ENCODE measurements at regions not wholly inside any gene's neighbourhood (a gene's known extent, or its start where the extent isn't known, plus 50 kb on each side); places are given as distances from the start of the nearest gene placed in this dataset.
A peak's percentile ranks its signal among the peaks of the same experiment; 100 is the strongest.

GRCh38 chr19:30738047-30738446 is 365.9 kb downstream of the ZNF536 start:
- peaks cover 18% of the 10 kb centered on the region for H3K27me3 ChIP-seq (ENCODE audit: low read depth)

GRCh38 chr19:30734669-30735068 is 362.5 kb downstream of the ZNF536 start:
- no peak overlapping the region for H3K4me3 ChIP-seq
- H3K27me3 ChIP-seq (ENCODE audit: low read depth), result no peaks in the 10 kb centered on the region
- H3K36me3 ChIP-seq (replicated peaks), result no peaks in the 10 kb centered on the region
- no peak for DNase-seq (ENCODE audit: low spot score in 2 of 2)
- in situ Hi-C loops (cut with MboI; ENCODE audit: low sequenced_read_pairs), result no loop called here
- no peaks in the 10 kb centered on the region for H3K9me3 ChIP-seq
- H3K4me1 ChIP-seq, result no peaks in the 10 kb centered on the region

More at GRCh38 chr19:30738047-30738446, 365.9 kb downstream of the ZNF536 start:
- H3K4me3 ChIP-seq, result no peak overlapping the region
- no peaks in the 10 kb centered on the region for H3K4me1 ChIP-seq
- no peaks in the 10 kb centered on the region for H3K9me3 ChIP-seq
- DNase-seq (ENCODE audit: low spot score in 2 of 2), result no peak
- H3K36me3 ChIP-seq (replicated peaks), result no peaks in the 10 kb centered on the region
- in situ Hi-C loops (cut with MboI; ENCODE audit: low sequenced_read_pairs), result no loop called here

DNA sequence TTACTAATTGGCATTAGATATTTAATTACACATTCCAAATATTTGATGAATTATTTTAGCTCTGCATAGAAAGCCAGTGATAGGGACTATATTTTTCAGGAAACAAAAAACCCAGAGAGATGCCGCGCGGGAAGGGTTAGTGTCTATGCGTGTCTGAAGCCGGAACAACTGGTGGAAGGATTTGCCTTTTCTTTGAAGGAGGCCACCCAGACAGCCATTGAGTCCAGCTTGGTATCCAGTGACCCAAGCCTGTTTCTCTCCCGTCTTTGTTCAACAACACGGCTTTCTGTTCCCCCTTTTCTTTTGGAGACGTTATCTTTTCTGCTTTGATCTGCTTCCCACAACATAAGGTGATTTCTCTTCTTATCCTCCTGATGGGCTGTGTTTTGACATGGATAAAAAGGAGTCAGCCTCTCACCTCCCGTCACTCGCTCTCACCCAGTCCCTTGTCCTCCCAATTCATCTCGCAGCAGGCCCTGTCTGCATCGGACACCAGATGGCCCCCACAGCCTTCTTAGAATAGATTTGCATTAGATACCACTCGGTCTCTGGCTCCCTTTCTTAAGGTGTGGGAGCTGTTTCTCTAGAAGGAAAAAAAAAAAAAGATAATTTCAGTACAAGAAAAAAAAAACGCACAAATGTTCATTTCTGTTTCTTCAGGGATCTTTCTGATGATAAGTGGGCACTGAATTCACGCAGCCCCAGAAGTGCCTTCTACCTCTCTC is 361.8 kb downstream of the ZNF536 start:
- DNase-seq (ENCODE audit: low spot score in 2 of 2), result no peak
- no peaks in the 10 kb centered on the region for H3K4me1 ChIP-seq
- no peaks in the 10 kb centered on the region for H3K27me3 ChIP-seq (ENCODE audit: low read depth)
- H3K4me3 ChIP-seq, result no peak overlapping the region
- no peaks in the 10 kb centered on the region for H3K9me3 ChIP-seq
- in situ Hi-C loops (cut with MboI; ENCODE audit: low sequenced_read_pairs), result no loop called here
- no peaks in the 10 kb centered on the region for H3K36me3 ChIP-seq (replicated peaks)

DNA sequence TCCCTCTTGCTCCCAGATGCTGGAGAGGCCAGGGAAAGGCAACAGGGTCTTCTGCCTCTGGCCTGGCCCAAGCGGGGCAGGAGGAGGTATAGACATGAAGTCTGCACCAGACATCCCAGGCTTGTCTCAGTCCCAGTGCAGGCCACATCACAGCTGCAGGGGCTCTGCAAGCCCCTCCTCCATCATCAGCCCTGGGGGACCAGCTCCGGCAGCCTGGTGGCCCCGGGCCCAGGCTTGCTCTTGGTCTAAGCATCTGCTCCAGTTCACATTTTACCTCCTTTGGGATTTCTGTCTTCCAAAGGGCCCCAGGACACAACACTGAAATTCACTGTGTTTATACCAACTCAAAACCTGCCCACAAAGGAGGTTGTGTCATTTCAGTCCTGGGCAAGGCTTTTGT is 359.4 kb downstream of the ZNF536 start:
- Histone ChIP-seq H3K27me3 (ENCODE audit: low read depth) (no peaks in the 10 kb centered on the region), H3K4me1 (no peaks in the 10 kb centered on the region), H3K36me3 (replicated peaks) (no peaks in the 10 kb centered on the region), H3K9me3 (no peaks in the 10 kb centered on the region), H3K4me3 (no peak overlapping the region)
- in situ Hi-C loops (cut with MboI; ENCODE audit: low sequenced_read_pairs), result no loop called here
- DNase-seq (ENCODE audit: low spot score in 2 of 2), result no peak

DNA sequence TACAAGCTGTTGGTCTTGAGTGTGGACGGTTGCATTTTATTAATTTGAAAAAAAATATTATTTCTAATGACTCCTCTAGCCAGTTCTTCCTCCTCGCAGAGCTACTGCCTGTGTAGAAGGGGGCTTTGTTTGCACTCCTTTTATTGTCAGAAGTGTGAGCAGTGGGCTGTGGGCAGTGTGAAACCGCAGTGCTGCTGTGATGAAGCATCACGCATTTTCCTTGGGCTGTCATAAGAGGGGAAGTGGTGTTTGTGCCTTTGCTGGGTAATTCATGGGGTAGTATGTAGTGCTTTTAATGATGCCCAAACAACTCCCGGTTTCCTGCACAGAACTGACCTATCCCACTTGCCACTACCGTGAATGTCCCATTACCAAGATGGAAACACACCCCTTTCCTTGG is 357.3 kb downstream of the ZNF536 start:
- H3K36me3 ChIP-seq (replicated peaks), result no peaks in the 10 kb centered on the region
- H3K4me3 ChIP-seq, result no peak overlapping the region
- no peaks in the 10 kb centered on the region for H3K9me3 ChIP-seq
- in situ Hi-C loops (cut with MboI; ENCODE audit: low sequenced_read_pairs), result no loop called here
- no peaks in the 10 kb centered on the region for H3K4me1 ChIP-seq
- no peaks in the 10 kb centered on the region for H3K27me3 ChIP-seq (ENCODE audit: low read depth)
- DNase-seq (ENCODE audit: low spot score in 2 of 2), result no peak

GRCh38 chr19:30722761-30723160 is 350.6 kb downstream of the ZNF536 start:
- in situ Hi-C loops (cut with MboI; ENCODE audit: low sequenced_read_pairs), result no loop called here
- DNase-seq (ENCODE audit: low spot score in 2 of 2), result no peak
- Histone ChIP-seq H3K4me3 (no peak overlapping the region), H3K9me3 (no peaks in the 10 kb centered on the region), H3K4me1 (peaks cover 2% of the 10 kb centered on the region), H3K36me3 (replicated peaks) (no peaks in the 10 kb centered on the region), H3K27me3 (ENCODE audit: low read depth) (no peaks in the 10 kb centered on the region)

- Histone ChIP-seq H3K4me1 (peaks cover 2% of the 10 kb centered on the region), H3K9me3 (no peaks in the 10 kb centered on the region), H3K27me3 (ENCODE audit: low read depth) (no peaks in the 10 kb centered on the region), H3K36me3 (replicated peaks) (no peaks in the 10 kb centered on the region), H3K4me3 (no peak overlapping the region)
- in situ Hi-C loops (cut with MboI; ENCODE audit: low sequenced_read_pairs), result no loop called here
- no peak for DNase-seq (ENCODE audit: low spot score in 2 of 2)
These were observed 350.0 kb downstream of the ZNF536 start for GRCh38 chr19:30722186-30722585.

- H3K4me3 ChIP-seq, result peak overlapping the region; percentile 9; the same call in 1 of the 2 replicates
- peak in 1 of 2 experiments; percentile 19 for DNase-seq (ENCODE audit: low spot score in 2 of 2)
- H3K36me3 ChIP-seq (replicated peaks), result no peaks in the 10 kb centered on the region
- H3K4me1 ChIP-seq, result peaks cover 2% of the 10 kb centered on the region
- H3K27me3 ChIP-seq (ENCODE audit: low read depth), result no peaks in the 10 kb centered on the region
- no peaks in the 10 kb centered on the region for H3K9me3 ChIP-seq
- in situ Hi-C loops (cut with MboI; ENCODE audit: low sequenced_read_pairs), result no loop called here
These were observed 347.8 kb downstream of the ZNF536 start for GRCh38 chr19:30719999-30720345.

- H3K9me3 ChIP-seq, result no peaks in the 10 kb centered on the region
- H3K4me1 ChIP-seq, result peaks cover 2% of the 10 kb centered on the region
- no peaks in the 10 kb centered on the region for H3K27me3 ChIP-seq (ENCODE audit: low read depth)
- H3K4me3 ChIP-seq, result peak overlapping the region; percentile 14
- in situ Hi-C loops (cut with MboI; ENCODE audit: low sequenced_read_pairs), result no loop called here
- H3K36me3 ChIP-seq (replicated peaks), result no peaks in the 10 kb centered on the region
- peak in 1 of 2 experiments; percentile 58 for DNase-seq (ENCODE audit: low spot score in 2 of 2)
These were observed 347.2 kb downstream of the ZNF536 start for GRCh38 chr19:30719189-30719998.

GRCh38 chr19:30718707-30719106 is 346.5 kb downstream of the ZNF536 start:
- Histone ChIP-seq H3K27me3 (ENCODE audit: low read depth) (no peaks in the 10 kb centered on the region), H3K4me1 (peaks cover 2% of the 10 kb centered on the region), H3K4me3 (no peak overlapping the region), H3K9me3 (no peaks in the 10 kb centered on the region), H3K36me3 (replicated peaks) (no peaks in the 10 kb centered on the region)
- in situ Hi-C loops (cut with MboI; ENCODE audit: low sequenced_read_pairs), result no loop called here
- no peak for DNase-seq (ENCODE audit: low spot score in 2 of 2)

- DNase-seq (ENCODE audit: low spot score in 2 of 2), result no peak
- H3K9me3 ChIP-seq, result no peaks in the 10 kb centered on the region
- in situ Hi-C loops (cut with MboI; ENCODE audit: low sequenced_read_pairs), result no loop called here
- H3K36me3 ChIP-seq (replicated peaks), result no peaks in the 10 kb centered on the region
- no peaks in the 10 kb centered on the region for H3K27me3 ChIP-seq (ENCODE audit: low read depth)
- no peak overlapping the region for H3K4me3 ChIP-seq
- H3K4me1 ChIP-seq, result peaks cover 2% of the 10 kb centered on the region
These were observed 345.8 kb downstream of the ZNF536 start for GRCh38 chr19:30718014-30718413.

GRCh38 chr19:30717381-30717780 is 345.2 kb downstream of the ZNF536 start:
- no peaks in the 10 kb centered on the region for H3K9me3 ChIP-seq
- in situ Hi-C loops (cut with MboI; ENCODE audit: low sequenced_read_pairs), result no loop called here

DNA sequence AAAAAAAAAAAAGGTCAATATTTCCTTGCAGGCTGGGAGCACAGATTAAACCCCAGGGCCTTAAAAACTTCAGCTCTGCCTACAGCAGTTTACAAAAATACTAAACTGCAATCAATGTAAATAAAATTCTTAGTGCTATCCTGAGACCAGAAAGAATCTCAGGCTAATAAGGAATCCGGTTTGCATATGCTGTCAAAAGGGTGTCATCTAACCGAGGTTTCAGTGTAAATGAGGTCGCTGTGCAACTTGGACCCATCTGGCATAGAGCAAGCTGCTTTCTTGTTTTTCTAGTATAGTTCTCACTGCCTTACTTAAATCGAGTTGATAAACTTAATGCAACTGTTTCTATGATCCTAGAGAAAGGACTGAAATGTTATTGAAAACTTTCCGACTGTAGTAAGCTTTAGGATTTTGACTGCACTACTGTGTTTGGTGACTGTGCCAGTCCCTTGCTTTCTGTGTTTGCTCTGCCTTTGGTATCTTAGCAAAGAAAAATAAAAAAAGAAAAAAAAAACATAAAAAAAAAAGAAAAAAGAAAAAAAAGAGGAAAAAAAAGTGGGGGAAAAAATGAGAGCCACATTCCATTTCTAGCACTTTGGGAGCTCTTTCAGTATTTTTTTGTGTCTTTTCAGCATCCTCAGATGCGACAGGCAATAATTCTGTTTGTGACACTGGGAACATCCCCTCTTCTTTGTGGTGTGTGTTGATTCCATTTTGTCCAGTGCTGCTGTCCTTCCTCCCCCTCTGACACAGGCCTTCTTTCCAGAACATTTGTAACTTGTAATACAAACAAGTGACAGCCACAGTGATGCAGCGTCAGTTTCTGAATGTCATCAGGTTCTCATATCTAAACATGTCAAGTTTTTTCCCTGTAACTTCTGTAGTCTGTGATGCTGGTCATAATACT is 340.5 kb downstream of the ZNF536 start:
- no peaks in the 10 kb centered on the region for H3K9me3 ChIP-seq
- DNase-seq (ENCODE audit: low spot score in 2 of 2), result no peak
- peaks cover 8% of the 10 kb centered on the region for H3K4me1 ChIP-seq
- H3K27me3 ChIP-seq (ENCODE audit: low read depth), result no peaks in the 10 kb centered on the region
- no peak overlapping the region for H3K4me3 ChIP-seq
- no peaks in the 10 kb centered on the region for H3K36me3 ChIP-seq (replicated peaks)
- in situ Hi-C loops (cut with MboI; ENCODE audit: low sequenced_read_pairs), result no loop called here

More at GRCh38 chr19:30717381-30717780, 345.2 kb downstream of the ZNF536 start:
- no peak for DNase-seq (ENCODE audit: low spot score in 2 of 2)
- Histone ChIP-seq H3K4me1 (peaks cover 2% of the 10 kb centered on the region), H3K36me3 (replicated peaks) (no peaks in the 10 kb centered on the region), H3K27me3 (ENCODE audit: low read depth) (no peaks in the 10 kb centered on the region), H3K4me3 (no peak overlapping the region)
